Activated CD4-positive, alpha-beta T cell treated with anti-CD3 and anti-CD28 coated beads for 4 hours (primary cell): ENCODE measurements at regions not wholly inside any gene's neighbourhood (a gene's known extent, or its start where the extent isn't known, plus 50 kb on each side); places are given as distances from the start of the nearest gene placed in this dataset.

Experiments used
- DNase-seq, 2 donors: peaks; one replicate each; pipeline ENCODE4 v3.0.0-alpha.2; 2020

- DNase-seq = no peak
Measured at GRCh38 chr1:184141361-184141880, 89.9 kb downstream of the TSEN15 start.

- no peak for DNase-seq
Measured at GRCh38 chr1:184143449-184143848, 91.9 kb downstream of the TSEN15 start.

GRCh38 chr1:184145083-184145482, 93.6 kb downstream of the TSEN15 start:
- no peak for DNase-seq

- no peak for DNase-seq
Measured at GRCh38 chr1:184146202-184146601, 94.7 kb downstream of the TSEN15 start.

- DNase-seq = no peak
Measured at GRCh38 chr1:184150776-184151531, 99.4 kb downstream of the TSEN15 start.

- DNase-seq = no peak
Measured at GRCh38 chr1:184152434-184152898, 100.9 kb downstream of the TSEN15 start.

- DNase-seq = no peak
Measured at GRCh38 chr1:184152974-184153373, 101.4 kb downstream of the TSEN15 start.

- DNase-seq = no peak
Measured at GRCh38 chr1:184153731-184154130, 102.2 kb downstream of the TSEN15 start.

- DNase-seq = no peak
Measured at GRCh38 chr1:184156521-184157393, 105.2 kb downstream of the TSEN15 start.

- DNase-seq = no peak
Measured at GRCh38 chr1:184157394-184157742, 105.8 kb downstream of the TSEN15 start.

GRCh38 chr1:184158896-184159681, 107.6 kb downstream of the TSEN15 start:
- DNase-seq = no peak

GRCh38 chr1:184160236-184160635, 108.7 kb downstream of the TSEN15 start:
- no peak for DNase-seq

GRCh38 chr1:184161071-184161698, 109.7 kb downstream of the TSEN15 start:
- no peak for DNase-seq

- no peak for DNase-seq
Measured at GRCh38 chr1:184162281-184162680, 110.8 kb downstream of the TSEN15 start.

- no peak for DNase-seq
Measured at GRCh38 chr1:184163674-184164465, 112.3 kb downstream of the TSEN15 start.

- no peak for DNase-seq
Measured at GRCh38 chr1:184164536-184164935, 113.0 kb downstream of the TSEN15 start.

GRCh38 chr1:184166485-184166884, 115.0 kb downstream of the TSEN15 start:
- DNase-seq = no peak

GRCh38 chr1:184167352-184167751, 115.8 kb downstream of the TSEN15 start:
- no peak for DNase-seq

- no peak for DNase-seq
Measured at GRCh38 chr1:184170719-184171118, 119.2 kb downstream of the TSEN15 start.

GRCh38 chr1:184176058-184176457, 124.5 kb downstream of the TSEN15 start:
- DNase-seq = no peak

- DNase-seq = no peak
Measured at GRCh38 chr1:184181044-184181443, 129.5 kb downstream of the TSEN15 start.

GRCh38 chr1:184183919-184184318, 132.4 kb downstream of the TSEN15 start:
- no peak for DNase-seq
